OCI-LY3 (cell line): ENCODE measurements at regions not wholly inside any gene's neighbourhood (a gene's known extent, or its start where the extent isn't known, plus 50 kb on each side); places are given as distances from the start of the nearest gene placed in this dataset.
A peak's percentile ranks its signal among the peaks of the same experiment; 100 is the strongest.

Source experiments
- H2AFZ ChIP-seq: fragments of 200-600, 300-600 bp; shearing (Covaris generic); 2 replicates; pipeline ENCODE4 v1.6.0; 2014; ENCODE audit warnings: antibody characterized with exemption, low read depth, low read length
- H3K27ac ChIP-seq: fragments of 200-600, 300-600 bp; sonication (generic); 2 replicates; pipeline ENCODE4 v1.5.1; 2014; ENCODE audit warnings: mild to moderate bottlenecking, low read length, moderate library complexity, mixed read lengths
- H3K27me3 ChIP-seq: fragments of 200-600, 300-600 bp; sonication (generic); 2 replicates; pipeline ENCODE4 v1.6.1; 2014; ENCODE audit warnings: low read depth, low read length, mixed read lengths
- H3K36me3 ChIP-seq: fragments of 200-600, 300-600 bp; sonication (generic); replicated peaks from 2 replicates; pipeline ENCODE3; 2014; ENCODE audit warnings: low read depth, low read length, mixed read lengths
- H3K4me1 ChIP-seq: fragments of 300-600, 200-600 bp; sonication (generic); 2 replicates; pipeline ENCODE4 v1.6.1; 2014; ENCODE audit warnings: low read length, mixed read lengths
- H3K4me2 ChIP-seq: fragments of 200-600, 300-600 bp; sonication (generic); 2 replicates; pipeline ENCODE4 v1.6.1; 2014; ENCODE audit warnings: low read length, mixed read lengths
- H3K4me3 ChIP-seq: fragments of 300-600, 200-600 bp; sonication (generic); 2 replicates; pipeline ENCODE4 v1.5.1; 2014; ENCODE audit warnings: antibody characterized with exemption, mild to moderate bottlenecking, low read length, moderate library complexity
- H3K79me2 ChIP-seq: fragments of 300-600, 200-600 bp; shearing (Covaris generic); 2 replicates; pipeline ENCODE4 v1.6.1; 2014; ENCODE audit warnings: mild to moderate bottlenecking, low read length, mixed read lengths
- H3K9ac ChIP-seq: fragments of 300-600, 200-600 bp; shearing (Covaris generic); 2 replicates; pipeline ENCODE4 v1.6.0; 2014; ENCODE audit warnings: mild to moderate bottlenecking, low read length, moderate library complexity
- H3K9me3 ChIP-seq: fragments of 200-600, 300-600 bp; shearing (Covaris generic); 2 replicates; pipeline ENCODE4 v1.6.1; 2014; ENCODE audit warnings: low read length, mixed read lengths; ENCODE audit not compliant: insufficient read depth
- H4K20me1 ChIP-seq: fragments of 200-600, 300-600 bp; sonication (generic); 2 replicates; pipeline ENCODE4 v1.6.1; 2016; ENCODE audit warnings: low read length, mixed read lengths; ENCODE audit not compliant: insufficient read depth
- CTCF ChIP-seq: fragments of 200-600, 300-600 bp; sonication (generic); IDR thresholded peaks from 2 replicates; pipeline ENCODE4 v1.5.1; 2014; ENCODE audit warnings: antibody characterized with exemption, low read length, low read depth
- EZH2phosphoT487 ChIP-seq: fragments of 200-600 bp; shearing (Covaris generic); IDR thresholded peaks from 2 replicates; pipeline ENCODE4 v1.6.1; 2018; ENCODE audit warnings: antibody characterized with exemption, mixed run types, low read depth

- Histone ChIP-seq H3K9me3 (no peaks in the 10 kb centered on the region), H3K27ac (no peak overlapping the region), H2AFZ (no peak overlapping the region), H3K36me3 (no peaks in the 10 kb centered on the region), H3K4me1 (no peaks in the 10 kb centered on the region), H3K4me3 (no peak overlapping the region), H3K27me3 (no peaks in the 10 kb centered on the region), H3K79me2 (no peaks in the 10 kb centered on the region), H4K20me1 (no peaks in the 10 kb centered on the region), H3K4me2 (no peak overlapping the region), H3K9ac (no peak overlapping the region)
- TF ChIP-seq CTCF (no peak), EZH2phosphoT487 (no peak)
Measured at GRCh38 chr7:148950806-148951205, 66.7 kb upstream of the EZH2 start.

- no peak overlapping the region for H3K4me3 ChIP-seq
- peaks cover 8% of the 10 kb centered on the region for H3K79me2 ChIP-seq
- H2AFZ ChIP-seq = no peak overlapping the region
- H3K4me1 ChIP-seq = peaks cover 4% of the 10 kb centered on the region; the same call in 1 of the 2 replicates
- no peaks in the 10 kb centered on the region for H3K36me3 ChIP-seq
- no peak overlapping the region for H3K4me2 ChIP-seq
- no peaks in the 10 kb centered on the region for H4K20me1 ChIP-seq
- no peak overlapping the region for H3K27ac ChIP-seq
- H3K9ac ChIP-seq = no peak overlapping the region
- no peak for TF ChIP-seq CTCF
- TF ChIP-seq EZH2phosphoT487 = no peak
- no peaks in the 10 kb centered on the region for H3K9me3 ChIP-seq
- no peaks in the 10 kb centered on the region for H3K27me3 ChIP-seq
Measured at GRCh38 chr7:148944935-148945934, 61.1 kb upstream of the EZH2 start.

- H3K36me3 ChIP-seq = peaks cover 3% of the 10 kb centered on the region
- H3K79me2 ChIP-seq = peaks cover 29% of the 10 kb centered on the region
- no peaks in the 10 kb centered on the region for H4K20me1 ChIP-seq
- H3K27me3 ChIP-seq = no peaks in the 10 kb centered on the region
- H3K4me1 ChIP-seq = peaks cover 17% of the 10 kb centered on the region
- H3K27ac ChIP-seq = peak overlapping the region; percentile 89
- peak overlapping the region; percentile 96 for H3K9ac ChIP-seq
- 0 out of 2 replicates have a peak overlapping the region, but pooled peaks have one; percentile 66 for H2AFZ ChIP-seq
- TF ChIP-seq CTCF = peak; percentile 29
- no peak for TF ChIP-seq EZH2phosphoT487
- H3K4me3 ChIP-seq = peak overlapping the region; percentile 85
- H3K9me3 ChIP-seq = no peaks in the 10 kb centered on the region
- peak overlapping the region; percentile 91 for H3K4me2 ChIP-seq
Measured at GRCh38 chr7:148941598-148942275, 57.6 kb upstream of the EZH2 start.
